DMS114 treated with DMSO at 0.1 percent for 48 hours (cell line): ENCODE measurements at regions not wholly inside any gene's neighbourhood (a gene's known extent, or its start where the extent isn't known, plus 50 kb on each side); places are given as distances from the start of the nearest gene placed in this dataset.

Source experiments
- DNase-seq: peaks from one replicate; lab custom pipeline; 2025; ENCODE audit not compliant: unreplicated experiment; lab: John Stamatoyannopoulos, UW

GRCh38 chr2:21427606-21428005 lies 303.8 kb downstream of the TDRD15 start:
- no peak for DNase-seq

GRCh38 chr2:21428754-21429153 lies 305.0 kb downstream of the TDRD15 start:
- DNase-seq, result no peak

- DNase-seq, result no peak
These were observed 306.0 kb downstream of the TDRD15 start for GRCh38 chr2:21429747-21430146.

GRCh38 chr2:21431078-21431477 lies 307.3 kb downstream of the TDRD15 start:
- no peak for DNase-seq

- DNase-seq, result no peak
These were observed 315.2 kb downstream of the TDRD15 start for GRCh38 chr2:21438949-21439348.

GRCh38 chr2:21441442-21441841 lies 317.7 kb downstream of the TDRD15 start:
- no peak for DNase-seq

- DNase-seq, result no peak
These were observed 319.8 kb downstream of the TDRD15 start for GRCh38 chr2:21443494-21444105.

- no peak for DNase-seq
These were observed 326.1 kb downstream of the TDRD15 start for GRCh38 chr2:21449881-21450280.

GRCh38 chr2:21451403-21451802 lies 327.6 kb downstream of the TDRD15 start:
- DNase-seq, result no peak

- no peak for DNase-seq
These were observed 328.5 kb downstream of the TDRD15 start for GRCh38 chr2:21452263-21452662.

GRCh38 chr2:21452678-21453077 lies 328.9 kb downstream of the TDRD15 start:
- no peak for DNase-seq

- no peak for DNase-seq
These were observed 330.1 kb downstream of the TDRD15 start for GRCh38 chr2:21453723-21454450.

- no peak for DNase-seq
These were observed 331.1 kb downstream of the TDRD15 start for GRCh38 chr2:21454839-21455238.

- no peak for DNase-seq
These were observed 338.0 kb downstream of the TDRD15 start for GRCh38 chr2:21461754-21462240.

GRCh38 chr2:21466341-21466927 lies 342.7 kb downstream of the TDRD15 start:
- DNase-seq, result no peak

- no peak for DNase-seq
These were observed 343.6 kb downstream of the TDRD15 start for GRCh38 chr2:21467280-21467818.

- DNase-seq, result no peak
These were observed 344.1 kb downstream of the TDRD15 start for GRCh38 chr2:21467910-21468309.

GRCh38 chr2:21468624-21469023 lies 344.9 kb downstream of the TDRD15 start:
- DNase-seq, result no peak

GRCh38 chr2:21469158-21469557 lies 345.4 kb downstream of the TDRD15 start:
- no peak for DNase-seq

- no peak for DNase-seq
These were observed 345.8 kb downstream of the TDRD15 start for GRCh38 chr2:21469564-21469963.

- no peak for DNase-seq
These were observed 356.4 kb downstream of the TDRD15 start for GRCh38 chr2:21480162-21480561.

- DNase-seq, result no peak
These were observed 360.9 kb downstream of the TDRD15 start for GRCh38 chr2:21484643-21485042.
